Muscle of arm (tissue), 1 donor: ENCODE measurements at regions not wholly inside any gene's neighbourhood (a gene's known extent, or its start where the extent isn't known, plus 50 kb on each side); places are given as distances from the start of the nearest gene placed in this dataset.
"Not testable (repeated sequence)": the region's sequence is repeated elsewhere in the genome, so short reads cannot be mapped to it uniquely, and the experiment has no call there.

Experiments
- DNase-seq: peaks from one replicate; pipeline ENCODE4 v3.0.0-alpha.2; 2013

DNA sequence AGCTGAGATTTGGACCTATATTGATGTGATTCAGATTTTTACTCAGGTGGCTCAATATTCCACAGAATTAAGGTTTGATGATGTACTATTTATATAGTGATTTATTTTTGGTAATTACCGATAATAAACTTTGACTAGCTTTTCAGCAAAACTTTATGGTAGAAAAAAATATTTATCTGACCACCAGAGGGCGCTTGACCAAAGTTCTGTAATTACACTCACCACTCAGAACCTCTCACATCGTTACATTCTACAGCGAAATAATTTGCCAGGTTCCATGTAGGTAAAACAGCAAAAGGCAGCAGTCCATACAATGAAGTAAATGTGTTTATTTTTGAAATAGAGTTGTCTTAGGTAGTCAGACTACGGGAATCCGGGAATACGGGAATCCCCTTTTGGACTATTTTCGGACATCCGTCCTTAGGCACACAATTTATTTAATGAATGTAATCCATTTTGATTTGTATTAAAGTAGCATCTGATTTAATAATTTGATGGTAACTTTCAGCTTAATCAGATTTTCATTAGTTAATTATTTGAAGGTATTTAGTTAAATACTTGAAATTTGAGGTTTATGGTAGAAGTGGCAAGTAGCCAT is 143.0 kb upstream of the DDHD1 start:
- peak; percentile 43 for DNase-seq

DNA sequence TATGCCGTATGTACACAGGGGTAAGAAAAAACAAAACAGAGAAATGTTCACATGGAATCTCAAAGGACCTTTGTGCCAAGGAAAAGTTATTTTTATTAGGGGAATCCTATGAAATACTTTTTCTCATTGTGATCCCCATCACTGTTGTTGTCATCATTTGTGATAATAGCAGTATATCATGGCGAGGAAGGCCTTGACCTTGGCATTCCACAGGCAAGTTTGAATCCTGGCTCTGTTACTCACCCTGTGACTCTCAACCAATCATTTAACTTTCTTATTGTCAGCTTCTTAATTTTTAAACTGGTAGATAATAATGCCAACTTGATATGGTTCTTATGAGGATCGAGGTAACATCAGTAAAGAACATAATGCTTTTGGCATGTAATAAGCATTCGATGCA is 142.2 kb upstream of the DDHD1 start:
- DNase-seq, result no peak

DNA sequence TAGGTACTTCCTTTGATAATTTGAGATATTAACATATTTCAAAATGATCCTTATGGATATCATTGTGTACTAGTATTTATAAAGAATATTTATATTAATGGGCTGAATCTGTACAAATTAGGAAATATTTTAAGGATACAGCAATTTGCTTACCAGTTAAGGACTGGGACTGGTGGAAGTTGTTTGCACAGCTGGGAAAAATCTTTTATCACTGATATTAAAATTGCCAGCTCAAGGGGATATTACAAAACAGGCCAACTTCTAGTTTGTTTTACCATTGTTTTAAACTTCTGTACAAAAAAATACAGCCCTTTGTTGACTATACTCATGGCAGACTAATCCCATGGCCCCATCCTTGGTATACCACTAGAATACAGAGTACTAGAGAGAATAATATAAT is 133.2 kb upstream of the DDHD1 start:
- no peak for DNase-seq

DNA sequence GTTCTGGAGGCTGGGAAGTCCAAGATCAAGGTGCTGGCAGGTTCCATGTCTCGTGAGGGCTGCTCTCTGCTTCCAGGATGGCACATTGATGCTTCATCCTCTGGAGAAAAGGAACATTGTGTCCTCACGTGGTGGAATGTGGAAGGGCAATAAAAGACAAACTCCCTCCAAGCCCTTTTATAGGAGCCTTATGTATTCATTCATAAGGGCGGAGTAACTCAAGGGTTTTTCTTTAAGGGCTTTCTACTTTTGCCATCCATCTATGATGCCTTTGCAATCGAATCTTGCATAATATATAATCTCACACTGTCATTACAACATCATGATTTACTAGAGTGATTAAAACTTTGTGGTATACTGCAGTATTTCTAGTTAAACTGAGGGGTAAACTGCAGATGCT is 132.7 kb upstream of the DDHD1 start:
- no peak for DNase-seq

DNA sequence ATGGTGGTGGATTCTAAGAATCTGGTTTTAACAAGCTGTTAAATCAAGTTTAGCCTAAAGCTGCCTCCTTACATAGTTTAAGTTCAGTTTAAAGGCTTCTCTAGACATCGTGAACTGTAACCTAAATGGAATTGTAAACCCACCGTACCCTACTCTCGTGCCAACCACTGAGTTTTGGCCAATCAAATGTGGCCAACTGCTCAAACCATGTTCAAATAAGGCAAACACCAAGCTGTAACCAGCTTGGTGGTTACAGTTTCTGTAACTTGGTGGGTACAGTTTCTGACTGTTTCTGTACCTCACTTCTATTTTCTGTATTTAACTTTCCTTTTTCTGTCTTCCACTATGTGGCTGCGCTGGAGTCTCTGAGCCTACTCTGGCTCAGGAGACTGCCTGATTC is 131.9 kb upstream of the DDHD1 start:
- no peak for DNase-seq

DNA sequence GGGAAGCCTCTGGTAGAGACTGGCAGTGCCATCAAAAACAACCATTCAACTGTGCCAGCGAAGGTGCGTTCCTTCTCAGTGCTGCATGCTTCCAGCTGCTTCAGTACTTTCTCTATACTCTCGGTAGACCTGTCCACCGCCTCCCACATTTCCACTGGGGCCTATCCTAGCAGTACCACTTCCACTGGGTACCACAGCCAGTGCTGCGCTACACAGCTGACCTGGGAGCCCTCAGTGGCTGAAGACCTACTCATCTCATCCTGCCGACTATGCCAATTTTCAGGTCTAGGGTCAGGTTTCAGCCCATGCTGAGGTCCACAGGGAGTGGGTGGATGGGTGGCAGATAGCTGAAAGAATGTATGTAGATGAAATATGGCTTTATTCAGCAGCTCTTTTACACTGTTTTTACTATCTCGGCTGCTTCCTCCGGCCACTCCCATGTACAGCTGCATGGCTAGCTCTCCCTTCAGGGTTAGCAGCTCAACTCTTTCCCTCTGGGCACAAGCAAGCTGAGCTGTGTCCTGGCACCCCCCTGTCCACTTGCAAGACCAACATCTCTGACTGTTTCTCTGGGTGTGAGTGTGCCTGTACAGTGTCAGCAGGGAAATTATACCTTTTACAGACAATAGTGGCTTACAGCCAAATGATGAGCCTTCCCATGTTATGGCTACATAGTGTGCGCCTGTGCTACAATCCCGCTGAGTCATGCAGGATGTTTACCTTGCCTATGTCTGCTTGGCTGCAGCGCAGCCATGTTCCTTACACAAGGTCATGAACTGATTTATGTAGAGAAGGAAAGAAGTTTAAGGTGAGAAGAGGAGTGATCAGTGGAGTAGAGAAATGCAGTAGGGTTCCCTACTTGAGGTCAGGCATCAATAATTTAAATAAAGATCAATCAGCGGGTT is 125.7 kb upstream of the DDHD1 start:
- DNase-seq, result no peak

DNA sequence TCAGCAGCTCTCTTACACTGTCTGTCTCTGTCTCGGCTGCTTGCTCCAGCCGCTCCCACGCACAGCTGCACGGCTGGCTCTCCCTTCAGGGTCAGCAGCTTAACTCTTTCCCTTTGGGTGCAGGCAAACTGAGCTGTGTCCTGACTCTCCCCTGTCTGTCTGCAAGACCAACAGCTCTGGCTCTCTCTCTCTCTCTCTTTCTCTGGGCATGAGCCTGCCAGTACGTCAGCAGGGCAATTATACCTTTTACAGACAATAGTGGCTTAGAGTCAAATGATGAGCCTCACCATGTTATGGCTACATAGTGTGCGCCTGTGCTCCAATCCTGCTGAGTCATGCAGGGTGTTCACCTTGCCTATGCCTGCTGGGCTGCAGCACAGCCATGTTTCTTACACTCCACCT is 120.5 kb upstream of the DDHD1 start:
- DNase-seq, result peak; percentile 17

DNA sequence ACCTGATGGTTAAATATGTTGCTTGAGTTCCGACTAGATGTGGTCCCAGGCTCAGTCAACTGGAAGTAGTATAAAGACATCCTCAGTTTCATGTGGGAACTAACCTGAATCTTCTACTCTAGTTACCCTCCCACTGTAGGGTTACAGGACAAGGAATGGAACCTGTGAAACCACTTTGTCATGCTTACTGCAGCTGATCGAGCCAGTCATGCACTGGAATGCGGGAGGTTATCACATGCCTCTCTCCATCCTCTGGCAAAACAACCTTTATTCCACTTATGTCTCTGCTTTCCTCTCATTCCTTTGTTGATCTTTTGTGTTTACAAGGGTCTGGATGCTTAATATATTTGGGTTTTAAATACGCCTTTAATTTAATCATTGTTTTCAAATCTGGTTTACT is 111.9 kb upstream of the DDHD1 start:
- no peak for DNase-seq

DNA sequence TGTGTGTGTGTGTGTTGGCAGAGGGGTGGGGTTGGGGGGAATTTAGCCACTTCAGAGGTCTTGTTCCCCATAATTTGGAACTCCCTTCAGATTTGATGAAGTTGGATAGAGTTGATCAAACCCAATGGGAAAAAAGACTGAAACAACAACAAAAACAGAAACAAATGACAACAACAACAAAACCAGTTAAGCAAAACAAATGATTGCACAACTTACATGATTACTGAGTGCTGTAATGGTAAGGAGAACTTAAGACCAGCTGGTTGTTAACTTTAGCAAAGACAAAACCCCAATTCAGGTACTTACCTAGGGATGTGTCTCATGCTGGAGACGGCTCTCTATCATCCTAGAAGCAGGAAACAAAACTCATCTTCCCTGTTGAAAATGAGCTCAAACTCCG is 107.8 kb upstream of the DDHD1 start:
- DNase-seq, result no peak

DNA sequence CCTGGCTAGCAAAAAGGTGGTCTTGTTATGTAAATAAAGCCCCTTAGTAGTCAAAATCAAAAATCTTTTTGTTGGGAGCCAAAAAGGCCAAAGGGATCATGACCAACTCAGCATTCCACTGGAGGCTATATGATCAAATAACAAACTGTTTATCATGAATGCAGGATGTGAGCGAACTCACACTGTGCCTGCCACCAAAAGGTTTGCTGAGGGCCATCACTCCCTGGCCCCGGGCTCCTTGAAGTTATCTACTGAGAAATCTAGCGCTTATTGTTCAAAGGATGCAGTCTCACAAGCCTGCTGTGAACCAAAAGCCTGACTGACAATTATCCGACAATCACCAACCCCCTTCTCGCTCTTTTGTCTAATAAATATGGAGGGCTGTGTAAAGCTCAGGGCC is 107.2 kb upstream of the DDHD1 start:
- DNase-seq, result no peak

DNA sequence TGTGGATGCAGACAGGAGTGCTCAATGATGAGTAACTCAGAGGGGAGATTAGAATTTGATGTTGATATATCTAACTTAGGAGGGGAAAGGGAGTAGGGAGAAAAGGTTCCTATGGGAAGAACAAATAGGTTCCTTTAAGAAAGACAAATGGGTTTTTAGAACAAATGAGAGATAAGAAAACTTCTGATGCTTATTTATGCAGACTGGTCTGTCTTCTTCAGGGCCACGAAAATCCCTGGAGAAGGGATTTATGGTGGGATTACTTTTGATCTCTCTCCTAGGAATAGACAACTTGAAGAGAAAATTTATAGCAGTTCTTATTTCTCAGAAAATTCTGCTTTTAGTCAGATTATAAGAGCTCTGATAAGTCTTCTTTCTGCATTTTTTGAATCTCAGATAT is 99.0 kb upstream of the DDHD1 start:
- DNase-seq, result no peak

DNA sequence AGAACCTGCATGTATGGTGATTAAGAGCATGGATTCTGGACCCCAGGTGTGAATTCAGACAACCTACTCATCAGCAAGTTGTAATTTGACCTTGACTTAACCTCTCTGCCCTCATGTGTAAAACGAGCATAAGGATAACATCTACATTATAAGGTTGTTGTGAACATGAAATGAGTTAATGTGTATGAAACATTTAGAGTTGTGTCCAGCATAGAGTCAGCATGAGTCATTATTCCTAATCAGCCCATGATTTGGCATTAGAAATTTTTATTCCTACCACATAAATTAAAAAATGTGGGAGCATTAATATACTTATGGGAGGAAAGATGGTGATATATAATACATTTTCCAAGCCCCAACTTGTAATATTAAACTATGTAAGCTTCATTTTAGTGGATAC is 95.9 kb upstream of the DDHD1 start:
- no peak for DNase-seq

DNA sequence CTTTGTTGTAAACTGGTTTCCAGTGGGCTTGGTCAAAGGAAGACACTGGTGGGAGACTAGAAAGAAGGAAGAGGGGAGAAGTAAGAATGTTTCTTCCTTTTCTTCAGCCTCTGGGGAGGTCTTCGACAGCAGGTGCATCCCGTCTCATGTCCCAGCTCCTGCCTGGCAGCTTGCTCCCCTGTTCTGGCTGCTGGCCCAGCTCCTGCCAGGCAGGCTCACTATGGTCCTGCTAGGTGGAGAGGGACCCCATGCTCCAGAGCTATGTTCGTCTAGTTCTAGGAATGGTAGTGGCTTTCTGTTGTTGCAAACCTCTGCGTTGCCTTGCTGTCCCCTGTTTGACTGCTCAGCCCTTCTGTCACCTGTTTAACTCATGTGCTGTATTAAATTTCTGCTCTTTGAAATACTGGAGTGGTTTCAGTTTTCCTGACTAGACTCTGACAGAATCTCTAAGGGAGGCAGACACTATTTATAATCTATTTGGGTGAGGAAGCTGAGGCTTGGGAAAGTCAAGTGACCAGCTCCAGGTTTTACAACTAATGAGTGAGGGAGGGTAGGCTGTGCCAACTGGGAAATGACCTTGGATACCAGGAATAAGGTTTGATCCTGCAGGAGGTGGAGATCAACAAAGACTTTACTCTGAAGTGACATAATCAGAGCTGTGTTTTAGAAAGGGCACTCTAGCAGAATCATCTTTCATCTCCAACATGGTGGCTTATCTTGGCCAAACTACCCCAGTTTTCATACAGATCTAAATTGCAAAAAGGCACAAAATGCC is 94.7 kb upstream of the DDHD1 start:
- DNase-seq, result no peak

DNA sequence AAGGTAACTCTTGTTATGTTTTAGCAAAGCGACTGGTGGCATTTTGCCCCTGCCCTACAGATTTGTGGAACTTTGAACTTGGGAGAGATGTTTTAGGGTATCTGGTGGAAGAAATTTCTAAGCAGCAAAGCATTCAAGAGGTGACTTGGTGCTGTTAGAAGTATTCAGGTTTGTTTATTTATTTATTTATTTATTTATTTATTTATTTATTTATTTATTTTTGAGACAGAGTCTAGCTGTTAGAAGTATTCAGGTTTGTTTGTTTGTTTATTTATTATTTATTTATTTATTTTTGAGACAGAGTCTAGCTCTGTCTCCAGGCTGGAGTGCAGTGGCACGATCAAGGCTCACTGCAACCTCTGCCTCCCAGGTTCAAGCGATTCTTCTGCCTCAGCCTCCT is 89.8 kb upstream of the DDHD1 start:
- not testable (repeated sequence) for DNase-seq

DNA sequence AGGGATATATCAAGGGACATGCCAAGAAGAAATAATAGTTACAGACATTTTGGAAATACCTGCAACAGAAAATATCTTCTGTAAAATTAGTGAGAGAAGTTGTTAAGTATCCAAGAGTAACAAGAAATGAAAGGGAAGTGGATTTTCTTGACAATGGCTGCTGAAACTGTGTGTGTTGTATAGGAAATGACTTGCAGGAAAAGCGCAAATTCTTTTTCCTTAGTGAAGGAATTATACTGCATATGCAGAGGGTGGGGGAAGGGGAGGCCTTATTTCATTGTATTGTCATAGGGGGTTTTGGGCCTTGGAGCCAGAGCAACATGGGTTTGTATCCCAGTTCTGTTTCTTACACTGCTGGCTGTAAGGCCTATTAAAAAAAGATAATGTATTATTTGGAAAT is 84.4 kb upstream of the DDHD1 start:
- no peak for DNase-seq

DNA sequence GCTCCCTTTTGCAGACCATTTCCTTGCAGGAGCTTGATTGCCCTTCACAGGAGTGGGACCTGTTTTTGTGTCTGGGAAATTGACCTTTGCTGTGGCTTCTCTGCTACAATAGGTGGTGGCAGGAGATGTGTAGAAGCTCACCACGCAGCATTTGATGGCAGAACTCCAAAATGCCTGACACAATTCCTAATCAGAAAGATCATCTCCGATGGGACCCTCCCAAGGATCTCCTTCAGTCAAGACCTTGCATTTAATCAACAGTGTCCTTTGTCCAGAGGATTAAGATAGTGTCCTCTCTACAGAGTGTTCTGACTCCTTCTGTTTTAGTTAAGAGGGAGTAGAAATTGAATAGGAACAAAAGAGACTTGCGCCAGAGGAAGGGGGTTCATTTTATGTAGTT is 83.6 kb upstream of the DDHD1 start:
- no peak for DNase-seq

DNA sequence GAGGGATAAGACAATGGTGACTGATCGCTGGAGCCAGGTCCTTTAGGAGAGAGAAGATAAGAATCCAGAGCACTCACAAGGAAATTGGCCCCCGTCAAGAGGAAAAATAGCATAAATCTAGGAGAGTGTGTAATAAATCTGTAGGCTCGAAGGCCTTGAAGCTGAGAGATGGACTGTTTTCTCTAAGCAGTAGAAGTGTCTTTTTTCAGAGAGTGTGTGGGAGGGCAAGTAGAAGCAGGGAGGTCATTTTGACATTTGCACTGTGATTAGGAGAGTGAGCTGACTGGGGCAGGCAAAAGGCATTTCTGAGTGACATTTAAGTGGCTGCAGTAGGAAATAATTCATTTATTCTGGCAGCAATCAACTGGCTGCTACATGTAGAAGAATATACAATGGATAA is 78.0 kb upstream of the DDHD1 start:
- DNase-seq, result no peak

DNA sequence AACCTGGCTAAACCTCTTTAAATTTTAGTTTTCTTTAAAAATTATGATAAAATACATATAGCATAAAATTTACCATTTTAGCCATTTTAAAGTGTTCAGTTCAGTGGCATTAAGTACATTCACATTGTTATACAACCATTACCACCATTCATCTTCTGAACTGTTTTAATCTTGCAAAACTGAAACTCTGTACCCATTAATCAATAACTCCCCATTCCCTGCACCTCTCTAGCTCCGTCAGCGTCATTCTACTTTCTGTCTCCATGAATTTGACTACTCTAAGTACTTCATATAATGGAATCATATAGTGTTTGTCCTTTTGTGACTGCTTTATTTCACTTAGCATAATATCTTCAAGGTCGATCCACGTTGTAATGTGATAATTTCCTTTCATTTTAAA is 75.8 kb upstream of the DDHD1 start:
- DNase-seq, result no peak

DNA sequence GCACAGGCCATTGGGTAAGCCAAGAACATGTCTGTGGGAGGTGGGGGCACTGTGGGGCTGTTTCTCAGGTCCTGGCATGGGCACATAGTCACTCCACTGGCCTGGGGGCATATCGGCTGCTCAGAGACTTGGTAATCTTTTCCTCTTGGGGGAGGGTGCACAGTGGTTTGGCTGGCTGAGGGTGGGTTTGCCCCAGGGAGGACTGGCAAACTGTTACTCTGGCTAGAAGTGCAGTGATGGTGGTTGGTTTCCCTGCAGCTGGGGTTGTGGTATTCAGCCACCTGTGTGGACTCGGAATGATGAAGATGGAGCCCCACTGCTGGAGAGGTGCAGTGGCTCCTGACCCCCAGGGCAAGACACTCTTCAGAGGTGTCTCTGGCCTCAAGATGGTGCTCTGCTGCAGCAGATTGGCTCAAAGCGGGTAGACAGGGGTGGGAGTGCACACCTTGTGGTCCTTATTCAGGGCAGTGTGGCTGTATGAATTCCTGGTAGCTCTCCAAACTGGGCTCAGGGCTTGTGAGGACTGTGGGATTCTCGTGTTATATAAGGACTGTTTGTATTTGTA is 74.1 kb upstream of the DDHD1 start:
- DNase-seq, result no peak

DNA sequence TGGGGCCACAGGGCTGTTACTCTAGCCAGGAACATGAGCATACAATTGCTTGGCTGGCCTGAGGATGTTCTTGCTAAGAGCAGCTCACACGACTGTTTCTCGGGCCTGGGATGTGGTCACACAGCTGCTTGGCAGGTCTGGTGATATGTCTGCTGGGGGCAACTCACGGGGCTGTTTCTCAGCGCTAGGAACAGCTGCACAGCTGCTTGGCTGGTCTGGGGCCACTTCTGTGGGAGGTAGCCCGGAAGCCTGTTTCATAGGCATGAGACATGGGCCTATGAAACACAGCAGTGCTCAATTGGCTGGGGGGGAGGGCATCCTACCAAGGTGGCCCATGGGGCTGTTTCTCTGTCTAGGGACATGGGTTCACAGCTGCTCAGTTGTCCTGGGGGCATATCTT is 73.4 kb upstream of the DDHD1 start:
- DNase-seq, result peak; percentile 42

DNA sequence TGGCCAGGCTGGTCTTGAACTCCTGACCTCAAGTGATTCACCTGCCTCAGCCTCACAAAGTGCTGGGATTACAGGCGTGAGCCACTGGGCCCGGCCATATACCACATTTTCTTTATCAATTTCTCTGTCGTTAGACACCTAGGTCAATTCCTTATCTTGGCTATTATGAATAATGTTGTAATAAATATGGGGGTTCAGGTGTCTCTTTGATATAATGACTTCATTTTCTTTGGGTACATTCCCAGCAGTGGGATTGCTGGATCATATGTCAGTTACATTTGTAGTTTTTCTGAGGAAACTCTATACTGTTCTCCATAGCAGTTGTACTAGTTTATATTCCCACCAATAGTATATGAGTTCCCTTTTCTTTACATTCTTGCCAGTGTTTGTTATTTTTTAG is 67.8 kb upstream of the DDHD1 start:
- DNase-seq, result no peak

DNA sequence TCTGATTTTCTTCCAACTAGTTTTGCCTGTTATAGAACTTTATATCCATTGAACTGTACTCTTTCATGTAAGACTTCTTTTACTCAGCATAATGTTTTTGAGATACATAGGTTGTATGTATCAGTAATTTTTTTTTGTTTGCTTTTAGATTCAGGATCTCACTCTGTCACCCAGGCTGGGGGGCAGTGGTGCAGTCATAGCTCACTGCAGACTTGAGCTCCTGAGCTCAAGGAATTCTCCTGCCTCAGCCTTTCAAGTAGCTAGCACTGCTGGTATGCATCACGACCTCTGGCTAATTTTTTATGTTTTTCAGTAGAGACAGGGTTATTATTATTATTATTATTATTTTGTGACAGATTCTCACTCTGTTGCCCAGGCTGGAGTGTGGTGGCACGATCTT is 65.0 kb upstream of the DDHD1 start:
- DNase-seq, result no peak
